ENCODE measurements at regions not wholly inside any gene's neighbourhood (a gene's known extent, or its start where the extent isn't known, plus 50 kb on each side); places are given as distances from the start of the nearest gene placed in this dataset.
"Not testable (repeated sequence)": the region's sequence is repeated elsewhere in the genome, so short reads cannot be mapped to it uniquely, and the experiment has no call there.

GRCh38 chr5:63128018-63128417, 549.4 kb downstream of the LRRC70 start:
- DNase-seq (ENCODE audit: low read depth in 4 of 4, low spot score in 3 of 4) = no peak

GRCh38 chr5:63127054-63127453, 548.4 kb downstream of the LRRC70 start:
- DNase-seq (ENCODE audit: low read depth in 4 of 4, low spot score in 3 of 4) = no peak

- DNase-seq (ENCODE audit: low read depth in 4 of 4, low spot score in 3 of 4) = no peak
Measured at GRCh38 chr5:63125862-63126261, 547.2 kb downstream of the LRRC70 start.

GRCh38 chr5:63125392-63125791, 546.8 kb downstream of the LRRC70 start:
- DNase-seq (ENCODE audit: low read depth in 4 of 4, low spot score in 3 of 4) = no peak

GRCh38 chr5:63124266-63124665, 545.6 kb downstream of the LRRC70 start:
- DNase-seq (ENCODE audit: low read depth in 4 of 4, low spot score in 3 of 4) = no peak

- DNase-seq (ENCODE audit: low read depth in 4 of 4, low spot score in 3 of 4) = no peak
Measured at GRCh38 chr5:63121471-63121870, 542.9 kb downstream of the LRRC70 start.

GRCh38 chr5:63118221-63118620, 539.6 kb downstream of the LRRC70 start:
- no peak for DNase-seq (ENCODE audit: low read depth in 4 of 4, low spot score in 3 of 4)

GRCh38 chr5:63111891-63112290, 533.3 kb downstream of the LRRC70 start:
- DNase-seq (ENCODE audit: low read depth in 4 of 4, low spot score in 3 of 4) = no peak

DNA sequence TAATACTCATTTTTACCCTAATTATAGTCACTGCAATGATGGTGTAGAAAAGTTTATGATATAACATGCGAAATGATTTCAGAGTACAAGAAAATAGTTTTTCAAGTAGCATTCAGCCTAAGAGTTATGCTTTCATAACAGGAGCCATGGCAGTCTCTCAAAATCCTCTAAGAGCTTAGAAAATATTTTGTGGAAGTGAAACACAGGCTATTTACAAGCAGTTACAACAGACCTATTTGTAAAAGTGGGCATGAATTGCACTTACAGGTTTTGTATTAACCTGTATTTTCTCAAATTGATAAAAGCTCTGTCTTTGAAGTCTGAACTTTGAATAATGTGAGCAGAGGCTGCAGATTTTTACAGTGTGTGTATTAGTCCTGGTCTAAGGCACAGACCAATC, 523.3 kb downstream of the LRRC70 start:
- DNase-seq (ENCODE audit: low read depth in 4 of 4, low spot score in 3 of 4) = no peak

DNA sequence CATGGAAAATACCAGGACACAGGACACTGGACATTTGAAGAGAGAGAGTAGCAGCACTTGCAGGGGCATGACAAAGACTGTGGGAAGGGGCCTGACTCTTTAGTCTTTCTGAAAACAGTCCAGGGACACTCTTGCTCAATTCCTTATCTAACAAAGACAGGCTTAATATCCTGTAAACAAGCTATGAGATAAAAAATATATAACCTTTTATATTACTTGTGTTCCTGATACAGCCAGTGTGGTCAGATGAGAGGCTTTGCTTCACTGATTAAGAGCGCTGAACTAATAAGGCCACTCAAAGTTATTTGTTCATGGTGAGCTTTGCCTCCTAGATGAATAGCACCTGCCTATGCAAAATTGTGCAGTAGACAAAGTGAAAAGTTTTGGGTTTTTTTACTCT, 518.7 kb downstream of the LRRC70 start:
- no peak for DNase-seq (ENCODE audit: low read depth in 4 of 4, low spot score in 3 of 4)

DNA sequence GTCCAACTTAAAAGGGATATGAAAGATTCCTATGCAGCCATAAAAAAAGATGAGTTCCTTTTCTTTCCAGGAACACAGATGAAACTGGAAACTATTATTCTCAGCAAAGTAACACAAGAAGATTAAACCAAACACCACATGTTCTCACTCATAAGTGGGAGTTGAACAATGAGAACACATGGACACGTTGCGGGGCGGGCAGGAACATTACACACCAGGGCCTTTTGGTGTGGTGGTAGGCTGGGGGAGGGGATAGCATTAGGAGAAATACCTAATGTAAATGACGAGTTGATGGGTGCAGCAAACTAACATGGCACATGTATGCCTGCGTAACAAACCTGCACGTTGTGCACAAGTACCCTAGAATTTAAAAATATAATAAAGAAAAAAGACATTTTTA, 516.1 kb downstream of the LRRC70 start:
- no peak for DNase-seq (ENCODE audit: low read depth in 4 of 4, low spot score in 3 of 4)

GRCh38 chr5:63089147-63089546, 510.5 kb downstream of the LRRC70 start:
- DNase-seq (ENCODE audit: low read depth in 4 of 4, low spot score in 3 of 4) = no peak

- no peak for DNase-seq (ENCODE audit: low read depth in 4 of 4, low spot score in 3 of 4)
Measured at GRCh38 chr5:63085561-63085960, 506.9 kb downstream of the LRRC70 start.

DNA sequence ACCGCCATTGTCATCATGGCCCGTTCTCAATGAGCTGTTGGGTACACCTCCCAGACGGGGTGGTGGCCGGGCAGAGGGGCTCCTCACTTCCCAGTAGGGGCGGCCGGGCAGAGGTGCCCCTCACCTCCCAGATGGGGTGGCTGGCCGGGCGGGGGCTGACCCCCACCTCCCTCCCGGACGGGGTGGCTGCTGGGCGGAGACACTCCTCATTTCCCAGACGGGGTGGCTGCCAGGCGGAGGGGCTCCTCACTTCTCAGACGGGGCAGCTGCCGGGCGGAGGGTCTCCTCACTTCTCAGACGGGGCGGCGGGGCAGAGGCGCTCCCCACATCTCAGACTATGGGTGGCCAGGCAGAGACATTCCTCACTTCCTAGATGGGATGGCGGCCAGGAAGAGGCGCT, 505.1 kb downstream of the LRRC70 start:
- DNase-seq (ENCODE audit: low read depth in 4 of 4, low spot score in 3 of 4) = not testable (repeated sequence)

DNA sequence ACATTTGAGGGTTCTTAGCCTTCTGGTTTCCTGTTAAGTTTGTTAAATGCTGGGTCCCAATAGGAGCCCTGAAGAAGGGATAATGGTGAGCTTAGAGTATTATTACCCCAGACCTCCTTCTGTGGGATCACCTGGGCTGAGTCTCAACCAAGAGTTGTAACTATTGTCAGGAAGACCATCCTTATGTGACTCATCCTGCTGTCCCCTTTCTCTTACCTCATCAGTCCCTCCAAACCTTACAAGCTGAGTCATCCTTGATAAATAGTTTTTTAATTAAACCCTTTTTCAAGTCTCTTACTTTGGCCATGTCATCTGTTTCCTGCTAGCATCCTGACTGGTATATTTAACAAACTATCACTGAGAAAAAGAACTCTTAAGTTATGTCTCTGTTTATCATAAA, 502.8 kb downstream of the LRRC70 start:
- no peak for DNase-seq (ENCODE audit: low read depth in 4 of 4, low spot score in 3 of 4)

GRCh38 chr5:63070001-63070400, 491.4 kb downstream of the LRRC70 start:
- DNase-seq (ENCODE audit: low read depth in 4 of 4, low spot score in 3 of 4) = no peak

DNA sequence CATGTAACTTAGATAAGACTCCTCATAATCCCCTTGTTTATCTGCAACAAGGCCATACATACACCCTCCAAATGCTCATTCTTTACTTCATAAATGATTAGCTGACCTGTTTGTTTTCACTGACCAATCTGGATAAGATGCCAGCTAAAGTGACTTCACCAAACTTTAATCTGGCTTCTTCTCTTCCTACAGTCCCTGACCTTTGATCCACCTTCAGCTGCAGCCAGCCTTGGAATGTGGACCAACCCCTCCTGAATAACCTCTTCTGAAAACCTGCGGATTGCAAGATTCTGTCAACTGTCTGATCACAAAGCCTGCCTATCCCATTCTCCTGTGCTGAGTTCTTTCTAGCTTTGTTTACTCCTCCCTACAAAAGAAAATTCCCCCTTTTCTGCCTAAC, 476.8 kb downstream of the LRRC70 start:
- no peak for DNase-seq (ENCODE audit: low read depth in 4 of 4, low spot score in 3 of 4)

DNA sequence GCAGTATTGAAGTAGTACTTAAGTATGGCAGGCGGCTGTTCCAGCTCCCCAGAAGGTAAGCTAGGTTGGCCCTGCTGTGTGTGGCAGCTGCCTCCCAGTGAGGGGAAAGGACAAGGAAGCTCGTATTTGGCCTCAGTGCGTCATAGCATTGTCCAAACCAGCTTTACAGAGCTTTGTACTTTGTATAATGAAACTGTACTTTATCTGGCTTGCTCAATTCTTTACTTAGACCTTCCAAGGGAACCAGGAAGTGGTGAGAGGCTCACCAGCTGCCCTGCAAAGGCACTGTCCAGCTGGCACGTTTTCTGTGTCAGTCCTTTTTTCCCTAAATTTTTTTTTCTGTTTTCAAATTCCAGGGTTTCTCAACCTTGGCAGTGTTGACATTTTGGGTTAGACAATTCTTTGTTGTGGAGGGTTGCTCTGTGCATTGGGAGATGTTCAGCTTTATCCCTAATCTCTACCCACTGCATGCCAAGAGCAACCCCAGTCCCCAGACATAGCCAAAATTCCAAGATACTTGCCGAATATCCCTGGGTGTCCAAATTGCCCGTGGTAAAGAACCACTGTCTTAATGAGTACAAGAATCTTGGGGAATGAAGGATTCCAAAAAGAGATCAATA, 474.5 kb downstream of the LRRC70 start:
- DNase-seq (ENCODE audit: low read depth in 4 of 4, low spot score in 3 of 4) = no peak

DNA sequence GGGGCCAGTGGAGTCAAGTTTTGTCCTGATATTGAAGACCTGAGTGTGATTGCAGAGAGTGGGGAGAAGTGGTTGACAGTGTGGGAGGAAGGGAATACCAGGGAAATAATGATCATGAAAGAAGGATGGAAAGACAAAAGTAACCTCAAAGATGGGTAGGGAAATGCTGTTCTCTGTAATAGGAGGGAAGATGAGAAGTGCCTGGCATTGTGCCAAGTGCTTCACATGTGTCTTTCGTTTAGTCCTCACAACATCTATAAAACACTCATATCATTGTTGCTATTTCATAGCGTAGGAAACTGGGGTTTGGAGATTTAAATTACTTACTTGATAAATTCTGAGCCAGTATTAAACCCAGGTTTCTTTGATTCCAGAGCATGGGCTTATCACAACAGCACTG, 472.3 kb downstream of the LRRC70 start:
- DNase-seq (ENCODE audit: low read depth in 4 of 4, low spot score in 3 of 4) = no peak

DNA sequence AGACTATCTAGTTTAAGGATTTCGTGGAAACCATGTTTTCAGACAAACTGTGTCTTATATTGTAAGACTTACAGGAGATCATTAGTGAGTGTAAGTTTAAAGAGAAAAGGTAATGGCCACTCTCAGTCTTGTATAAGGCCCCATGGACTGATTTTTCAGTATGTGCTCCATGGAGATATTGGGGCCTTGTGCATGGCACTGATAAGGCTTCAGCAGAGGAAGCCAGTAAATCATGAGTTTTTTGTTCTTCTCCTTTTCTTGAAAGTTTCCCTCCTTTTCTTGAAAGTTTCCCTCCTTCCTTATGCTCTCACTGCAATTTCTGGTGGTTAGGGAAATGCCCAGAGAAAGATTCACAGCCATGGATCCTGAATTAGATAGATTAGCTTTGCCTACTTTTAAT, 471.3 kb downstream of the LRRC70 start:
- DNase-seq (ENCODE audit: low read depth in 4 of 4, low spot score in 3 of 4) = no peak

DNA sequence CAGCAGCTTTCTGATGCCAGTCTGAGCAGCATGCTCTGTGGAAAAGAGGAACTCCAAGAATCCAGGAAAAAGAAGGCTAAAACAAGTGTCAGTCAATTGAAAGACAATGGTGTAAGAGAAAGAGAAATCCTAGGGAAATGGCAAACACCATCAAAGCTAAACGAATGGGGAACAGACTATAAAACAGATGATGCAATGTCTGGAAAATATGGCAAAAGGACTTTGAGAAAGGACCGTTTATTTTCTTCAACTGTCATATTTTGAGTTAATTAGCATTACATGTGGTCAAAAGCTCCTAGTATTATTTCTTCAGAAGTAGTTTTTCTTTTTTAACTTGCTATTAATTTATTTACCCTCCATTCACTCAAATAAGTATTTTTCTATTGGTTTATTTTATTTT, 465.2 kb downstream of the LRRC70 start:
- DNase-seq (ENCODE audit: low read depth in 4 of 4, low spot score in 3 of 4) = no peak

GRCh38 chr5:63032343-63032742, 453.7 kb downstream of the LRRC70 start:
- no peak for DNase-seq (ENCODE audit: low read depth in 4 of 4, low spot score in 3 of 4)

DNA sequence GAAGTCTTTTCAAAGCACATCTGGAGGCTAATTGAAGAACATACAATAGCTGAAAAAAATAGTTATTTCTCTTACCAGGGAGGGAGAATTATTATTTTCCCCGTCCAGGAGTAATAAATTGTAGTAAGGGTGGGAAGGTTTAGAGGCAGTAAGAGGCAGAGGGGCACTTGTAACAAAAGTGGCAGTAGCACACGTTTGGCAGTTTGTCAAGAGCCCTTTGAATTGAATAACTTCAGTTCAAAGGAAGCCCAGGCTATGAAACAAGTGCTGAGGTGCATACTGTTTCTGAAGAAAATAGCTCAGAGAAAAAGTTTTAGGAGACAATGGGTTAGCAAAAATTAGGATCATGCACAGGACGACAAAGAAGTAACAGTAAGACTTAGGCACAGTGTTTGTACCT, 451.3 kb downstream of the LRRC70 start:
- no peak for DNase-seq (ENCODE audit: low read depth in 4 of 4, low spot score in 3 of 4)

Measured in left renal pelvis (tissue), 4 donors.